WTC11 (cell line): ENCODE measurements at regions not wholly inside any gene's neighbourhood (a gene's known extent, or its start where the extent isn't known, plus 50 kb on each side); places are given as distances from the start of the nearest gene placed in this dataset.

Experiments used
- ATAC-seq: fragments of 200-7000 bp; cut with Tn5 transposase; 2 replicates; pipeline ENCODE4 v1.10.0; 2021; ENCODE audit warnings: mild to moderate bottlenecking, moderate library complexity
- CTCF ChIA-PET: fragments of 300-600 bp; sonication (Branson Sonifier 250); formaldehyde crosslinking; loops from one replicate; lab custom pipeline; 2021; ENCODE audit warnings: antibody characterized with exemption; lab: Charles Lee
- POLR2A ChIA-PET: fragments of 350-600 bp; sonication (Branson Sonifier 250); formaldehyde crosslinking; loops from one replicate; lab custom pipeline; 2021; ENCODE audit warnings: antibody characterized with exemption; lab: Charles Lee
- DNase-seq: peaks from one replicate; pipeline ENCODE4 v3.0.0; 2021; ENCODE audit warnings: low spot score
- H3K27ac Mint-ChIP-seq: 2 replicates; pipeline ENCODE4 v1.8.0; 2021; ENCODE audit warnings: mixed read lengths
- H3K27me3 Mint-ChIP-seq: 2 replicates; pipeline ENCODE4 v1.8.0; 2021; ENCODE audit warnings: low read depth, mild to moderate bottlenecking, moderate library complexity, mixed read lengths
- H3K36me3 Mint-ChIP-seq: 2 replicates; pipeline ENCODE4 v1.8.0; 2021; ENCODE audit warnings: mixed read lengths
- H3K4me1 Mint-ChIP-seq: 2 replicates; pipeline ENCODE4 v1.8.0; 2022; ENCODE audit warnings: mixed read lengths
- H3K4me3 Mint-ChIP-seq: 2 replicates; pipeline ENCODE4 v1.8.0; 2021; ENCODE audit warnings: mild to moderate bottlenecking, moderate library complexity, mixed read lengths
- H3K9me3 Mint-ChIP-seq: 2 replicates; pipeline ENCODE4 v1.8.0; 2021; ENCODE audit warnings: mixed read lengths
- GTF2I ChIP-seq: fragments of 250-450 bp; sonication (Bioruptor Pico); conservative IDR thresholded peaks from 2 replicates; pipeline ENCODE4 v1.4.0; 2021; ENCODE audit warnings: mild to moderate bottlenecking
- HMGA2 ChIP-seq: fragments of 250-450 bp; sonication (Bioruptor Pico); IDR thresholded peaks from 2 replicates; pipeline ENCODE4 v1.4.0; 2021; ENCODE audit warnings: mild to moderate bottlenecking, moderate library complexity
- JUN ChIP-seq: sonication (generic); formaldehyde crosslinking; IDR thresholded peaks from 2 replicates; pipeline ENCODE4 v1.8.0; 2023; ENCODE audit warnings: mild to moderate bottlenecking, missing genetic modification reagents
- NFE2L1 ChIP-seq: sonication (generic); formaldehyde crosslinking; IDR thresholded peaks from 2 replicates; pipeline ENCODE4 v1.8.1; 2023; ENCODE audit warnings: missing genetic modification reagents
- NR3C1 ChIP-seq: sonication (generic); formaldehyde crosslinking; conservative IDR thresholded peaks from 2 replicates; pipeline ENCODE4 v1.8.1; 2023; ENCODE audit warnings: low read depth, mild to moderate bottlenecking, missing genetic modification reagents
- RELA ChIP-seq: sonication (generic); formaldehyde crosslinking; IDR thresholded peaks from 2 replicates; pipeline ENCODE4 v1.8.1; 2022; ENCODE audit warnings: missing genetic modification reagents, mild to moderate bottlenecking, borderline replicate concordance
- ZNF219 ChIP-seq: sonication (generic); formaldehyde crosslinking; IDR thresholded peaks from 2 replicates; pipeline ENCODE4 v1.8.0; 2023; ENCODE audit warnings: missing genetic modification reagents, mild to moderate bottlenecking, borderline replicate concordance
- ZNF317 ChIP-seq: sonication (generic); formaldehyde crosslinking; IDR thresholded peaks from 2 replicates; pipeline ENCODE4 v1.8.1; 2023; ENCODE audit warnings: low read depth, mild to moderate bottlenecking, moderate library complexity, missing genetic modification reagents, borderline replicate concordance
- ZNF416 ChIP-seq: fragments of 250-450 bp; sonication (Bioruptor Pico); IDR thresholded peaks from 2 replicates; pipeline ENCODE4 v1.9.0; 2021; ENCODE audit warnings: mild to moderate bottlenecking, inconsistent platforms
- TF ChIP-seq, protein P1 (sequence below): sonication (generic); formaldehyde crosslinking; IDR thresholded peaks from 2 replicates; pipeline ENCODE4 v1.8.0; 2022; ENCODE audit warnings: missing genetic modification reagents
- TF ChIP-seq, protein P2 (sequence below): fragments of 250-450 bp; sonication (Bioruptor Pico); IDR thresholded peaks from 2 replicates; pipeline ENCODE4 v1.9.0; 2021; ENCODE audit warnings: mild to moderate bottlenecking
- TF ChIP-seq, protein P3 (sequence below): fragments of 250-450 bp; sonication (Bioruptor Pico); conservative IDR thresholded peaks from 2 replicates; pipeline ENCODE4 v1.9.0; 2021; ENCODE audit warnings: mild to moderate bottlenecking
- TF ChIP-seq, protein P4 (sequence below): sonication (generic); formaldehyde crosslinking; IDR thresholded peaks from 2 replicates; pipeline ENCODE4 v1.8.1; 2022; ENCODE audit warnings: mild to moderate bottlenecking, missing genetic modification reagents, moderate library complexity, borderline replicate concordance
- TF ChIP-seq, protein P5 (sequence below): sonication (generic); formaldehyde crosslinking; IDR thresholded peaks from 2 replicates; pipeline ENCODE4 v1.8.0; 2022; ENCODE audit warnings: mild to moderate bottlenecking, missing genetic modification reagents
- TF ChIP-seq, protein P6 (sequence below): sonication (generic); formaldehyde crosslinking; IDR thresholded peaks from 2 replicates; pipeline ENCODE4 v1.8.1; 2022; ENCODE audit warnings: mild to moderate bottlenecking, moderate library complexity, missing genetic modification reagents
- TF ChIP-seq, protein P7 (sequence below): sonication (generic); formaldehyde crosslinking; IDR thresholded peaks from 2 replicates; pipeline ENCODE4 v1.8.0; 2023; ENCODE audit warnings: missing genetic modification reagents
- TF ChIP-seq, protein P8 (sequence below): sonication (generic); formaldehyde crosslinking; IDR thresholded peaks from 2 replicates; pipeline ENCODE4 v1.8.0; 2023; ENCODE audit warnings: missing genetic modification reagents, mild to moderate bottlenecking, borderline replicate concordance

DNA sequence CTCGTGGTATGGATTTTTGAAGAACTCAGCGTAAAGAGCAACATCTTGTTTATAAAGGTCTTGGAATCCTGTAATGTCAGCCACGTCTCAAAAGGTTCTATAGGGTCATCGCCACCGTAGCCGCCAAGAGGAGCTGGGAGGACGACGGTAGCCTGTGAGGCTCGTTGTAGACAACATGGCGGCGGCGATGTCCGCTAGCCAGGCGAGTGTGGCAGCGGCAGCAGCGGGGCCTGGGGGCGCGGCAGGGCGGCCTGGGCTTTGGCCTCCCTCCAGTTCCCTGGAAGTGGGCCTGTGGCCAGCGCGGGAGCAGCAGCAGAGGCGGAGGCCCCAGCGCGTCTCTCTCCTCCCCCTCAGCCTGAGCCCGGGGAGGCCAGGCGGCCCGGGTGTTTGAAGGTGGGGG lies 143.5 kb upstream of the PBDC1 start:
- no peak overlapping the region for H3K4me3 Mint-ChIP-seq
- POLR2A ChIA-PET: no interaction called here
- DNase-seq: no peak
- CTCF ChIA-PET: no interaction called here
- H3K27me3 Mint-ChIP-seq: peaks cover 5% of the 10 kb centered on the region; the same call in 1 of the 2 replicates
- H3K4me1 Mint-ChIP-seq: 0 out of 2 replicates have a peak, but pooled peaks cover 2% of the 10 kb centered on the region
- no peak overlapping the region for H3K27ac Mint-ChIP-seq
- no peaks in the 10 kb centered on the region for H3K9me3 Mint-ChIP-seq
- TF ChIP-seq GTF2I (no peak), RELA (CRISPR knock-in tag) (no peak), ZNF317 (no peak), ZNF416 (no peak)
- TF ChIP-seq, protein P1, sequence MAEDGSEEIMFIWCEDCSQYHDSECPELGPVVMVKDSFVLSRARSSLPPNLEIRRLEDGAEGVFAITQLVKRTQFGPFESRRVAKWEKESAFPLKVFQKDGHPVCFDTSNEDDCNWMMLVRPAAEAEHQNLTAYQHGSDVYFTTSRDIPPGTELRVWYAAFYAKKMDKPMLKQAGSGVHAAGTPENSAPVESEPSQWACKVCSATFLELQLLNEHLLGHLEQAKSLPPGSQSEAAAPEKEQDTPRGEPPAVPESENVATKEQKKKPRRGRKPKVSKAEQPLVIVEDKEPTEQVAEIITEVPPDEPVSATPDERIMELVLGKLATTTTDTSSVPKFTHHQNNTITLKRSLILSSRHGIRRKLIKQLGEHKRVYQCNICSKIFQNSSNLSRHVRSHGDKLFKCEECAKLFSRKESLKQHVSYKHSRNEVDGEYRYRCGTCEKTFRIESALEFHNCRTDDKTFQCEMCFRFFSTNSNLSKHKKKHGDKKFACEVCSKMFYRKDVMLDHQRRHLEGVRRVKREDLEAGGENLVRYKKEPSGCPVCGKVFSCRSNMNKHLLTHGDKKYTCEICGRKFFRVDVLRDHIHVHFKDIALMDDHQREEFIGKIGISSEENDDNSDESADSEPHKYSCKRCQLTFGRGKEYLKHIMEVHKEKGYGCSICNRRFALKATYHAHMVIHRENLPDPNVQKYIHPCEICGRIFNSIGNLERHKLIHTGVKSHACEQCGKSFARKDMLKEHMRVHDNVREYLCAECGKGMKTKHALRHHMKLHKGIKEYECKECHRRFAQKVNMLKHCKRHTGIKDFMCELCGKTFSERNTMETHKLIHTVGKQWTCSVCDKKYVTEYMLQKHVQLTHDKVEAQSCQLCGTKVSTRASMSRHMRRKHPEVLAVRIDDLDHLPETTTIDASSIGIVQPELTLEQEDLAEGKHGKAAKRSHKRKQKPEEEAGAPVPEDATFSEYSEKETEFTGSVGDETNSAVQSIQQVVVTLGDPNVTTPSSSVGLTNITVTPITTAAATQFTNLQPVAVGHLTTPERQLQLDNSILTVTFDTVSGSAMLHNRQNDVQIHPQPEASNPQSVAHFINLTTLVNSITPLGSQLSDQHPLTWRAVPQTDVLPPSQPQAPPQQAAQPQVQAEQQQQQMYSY (CRISPR knock-in tag): no peak
- TF ChIP-seq, protein P2, sequence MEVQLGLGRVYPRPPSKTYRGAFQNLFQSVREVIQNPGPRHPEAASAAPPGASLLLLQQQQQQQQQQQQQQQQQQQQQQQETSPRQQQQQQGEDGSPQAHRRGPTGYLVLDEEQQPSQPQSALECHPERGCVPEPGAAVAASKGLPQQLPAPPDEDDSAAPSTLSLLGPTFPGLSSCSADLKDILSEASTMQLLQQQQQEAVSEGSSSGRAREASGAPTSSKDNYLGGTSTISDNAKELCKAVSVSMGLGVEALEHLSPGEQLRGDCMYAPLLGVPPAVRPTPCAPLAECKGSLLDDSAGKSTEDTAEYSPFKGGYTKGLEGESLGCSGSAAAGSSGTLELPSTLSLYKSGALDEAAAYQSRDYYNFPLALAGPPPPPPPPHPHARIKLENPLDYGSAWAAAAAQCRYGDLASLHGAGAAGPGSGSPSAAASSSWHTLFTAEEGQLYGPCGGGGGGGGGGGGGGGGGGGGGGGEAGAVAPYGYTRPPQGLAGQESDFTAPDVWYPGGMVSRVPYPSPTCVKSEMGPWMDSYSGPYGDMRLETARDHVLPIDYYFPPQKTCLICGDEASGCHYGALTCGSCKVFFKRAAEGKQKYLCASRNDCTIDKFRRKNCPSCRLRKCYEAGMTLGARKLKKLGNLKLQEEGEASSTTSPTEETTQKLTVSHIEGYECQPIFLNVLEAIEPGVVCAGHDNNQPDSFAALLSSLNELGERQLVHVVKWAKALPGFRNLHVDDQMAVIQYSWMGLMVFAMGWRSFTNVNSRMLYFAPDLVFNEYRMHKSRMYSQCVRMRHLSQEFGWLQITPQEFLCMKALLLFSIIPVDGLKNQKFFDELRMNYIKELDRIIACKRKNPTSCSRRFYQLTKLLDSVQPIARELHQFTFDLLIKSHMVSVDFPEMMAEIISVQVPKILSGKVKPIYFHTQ (CRISPR knock-in tag): no peak
- TF ChIP-seq, protein P3, sequence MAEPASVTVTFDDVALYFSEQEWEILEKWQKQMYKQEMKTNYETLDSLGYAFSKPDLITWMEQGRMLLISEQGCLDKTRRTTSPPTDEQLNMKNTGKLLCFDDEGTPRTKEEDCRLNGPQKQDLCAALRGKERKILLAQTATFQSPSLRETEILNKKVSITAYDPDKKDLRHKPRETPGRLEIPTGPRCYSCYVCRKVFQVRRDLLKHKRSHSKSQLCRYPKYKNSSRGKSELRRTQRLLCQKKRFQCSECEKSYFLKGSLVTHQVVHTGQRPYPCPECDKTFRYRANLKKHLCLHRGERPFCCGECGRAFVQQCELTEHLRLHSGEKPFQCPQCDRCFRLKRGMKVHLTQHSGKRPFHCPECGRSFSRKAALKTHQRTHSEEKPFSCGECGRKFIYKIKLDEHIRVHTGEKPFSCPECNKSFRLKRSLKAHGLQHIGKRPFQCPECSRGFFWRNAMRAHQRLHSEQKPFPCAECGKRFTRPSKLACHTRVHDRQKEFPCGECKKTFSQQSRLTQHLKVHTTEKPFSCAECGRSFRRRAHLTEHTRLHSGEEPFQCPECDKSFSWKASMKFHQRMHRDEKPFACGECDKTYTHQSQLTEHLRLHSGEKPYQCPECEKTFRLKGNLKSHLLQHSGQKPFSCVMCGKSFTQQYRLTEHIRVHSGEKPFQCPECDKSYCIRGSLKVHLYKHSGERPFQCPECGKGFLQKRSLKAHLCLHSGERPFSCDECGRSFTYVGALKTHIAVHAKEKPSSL (CRISPR knock-in tag): no peak
- TF ChIP-seq, protein P4, sequence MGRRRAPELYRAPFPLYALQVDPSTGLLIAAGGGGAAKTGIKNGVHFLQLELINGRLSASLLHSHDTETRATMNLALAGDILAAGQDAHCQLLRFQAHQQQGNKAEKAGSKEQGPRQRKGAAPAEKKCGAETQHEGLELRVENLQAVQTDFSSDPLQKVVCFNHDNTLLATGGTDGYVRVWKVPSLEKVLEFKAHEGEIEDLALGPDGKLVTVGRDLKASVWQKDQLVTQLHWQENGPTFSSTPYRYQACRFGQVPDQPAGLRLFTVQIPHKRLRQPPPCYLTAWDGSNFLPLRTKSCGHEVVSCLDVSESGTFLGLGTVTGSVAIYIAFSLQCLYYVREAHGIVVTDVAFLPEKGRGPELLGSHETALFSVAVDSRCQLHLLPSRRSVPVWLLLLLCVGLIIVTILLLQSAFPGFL (CRISPR knock-in tag): no peak
- no peak for ATAC-seq
- no peaks in the 10 kb centered on the region for H3K36me3 Mint-ChIP-seq

DNA sequence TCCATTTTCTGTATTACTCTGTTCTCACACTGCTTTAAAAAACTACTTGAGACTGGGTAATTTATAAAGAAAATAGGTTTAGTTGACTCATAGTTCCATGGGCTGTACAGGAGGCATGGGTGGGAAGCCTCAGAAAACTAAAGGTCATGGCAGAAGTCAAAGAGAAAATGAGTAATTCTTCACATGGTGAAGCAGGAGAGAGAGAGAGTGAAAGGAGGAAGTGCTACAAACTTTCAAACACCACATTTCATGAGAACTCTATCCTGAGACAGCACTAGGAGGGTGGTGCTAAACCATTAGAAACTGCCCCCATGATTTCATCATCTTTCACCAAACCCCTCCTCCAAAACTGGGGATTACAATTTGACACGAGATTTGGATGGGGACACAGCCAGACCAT lies 108.0 kb upstream of the PBDC1 start:
- no peaks in the 10 kb centered on the region for H3K4me1 Mint-ChIP-seq
- peaks cover 5% of the 10 kb centered on the region; the same call in 1 of the 2 replicates for H3K36me3 Mint-ChIP-seq
- no peak overlapping the region for H3K27ac Mint-ChIP-seq
- ATAC-seq: no peak
- no peak for DNase-seq
- H3K9me3 Mint-ChIP-seq: peaks cover 43% of the 10 kb centered on the region
- ChIA-PET CTCF (no interaction called here), POLR2A (no interaction called here)
- H3K4me3 Mint-ChIP-seq: no peak overlapping the region
- H3K27me3 Mint-ChIP-seq: no peaks in the 10 kb centered on the region; the same call in 1 of the 2 replicates
- TF ChIP-seq HMGA2 (CRISPR knock-in tag): no peak
- no peak for TF ChIP-seq JUN (CRISPR knock-in tag)
- TF ChIP-seq, protein P5, sequence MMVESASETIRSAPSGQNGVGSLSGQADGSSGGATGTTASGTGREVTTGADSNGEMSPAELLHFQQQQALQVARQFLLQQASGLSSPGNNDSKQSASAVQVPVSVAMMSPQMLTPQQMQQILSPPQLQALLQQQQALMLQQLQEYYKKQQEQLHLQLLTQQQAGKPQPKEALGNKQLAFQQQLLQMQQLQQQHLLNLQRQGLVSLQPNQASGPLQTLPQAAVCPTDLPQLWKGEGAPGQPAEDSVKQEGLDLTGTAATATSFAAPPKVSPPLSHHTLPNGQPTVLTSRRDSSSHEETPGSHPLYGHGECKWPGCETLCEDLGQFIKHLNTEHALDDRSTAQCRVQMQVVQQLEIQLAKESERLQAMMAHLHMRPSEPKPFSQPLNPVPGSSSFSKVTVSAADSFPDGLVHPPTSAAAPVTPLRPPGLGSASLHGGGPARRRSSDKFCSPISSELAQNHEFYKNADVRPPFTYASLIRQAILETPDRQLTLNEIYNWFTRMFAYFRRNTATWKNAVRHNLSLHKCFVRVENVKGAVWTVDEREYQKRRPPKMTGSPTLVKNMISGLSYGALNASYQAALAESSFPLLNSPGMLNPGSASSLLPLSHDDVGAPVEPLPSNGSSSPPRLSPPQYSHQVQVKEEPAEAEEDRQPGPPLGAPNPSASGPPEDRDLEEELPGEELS (CRISPR knock-in tag): no peak
- TF ChIP-seq ZNF219 (CRISPR knock-in tag): no peak
- TF ChIP-seq, protein P6, sequence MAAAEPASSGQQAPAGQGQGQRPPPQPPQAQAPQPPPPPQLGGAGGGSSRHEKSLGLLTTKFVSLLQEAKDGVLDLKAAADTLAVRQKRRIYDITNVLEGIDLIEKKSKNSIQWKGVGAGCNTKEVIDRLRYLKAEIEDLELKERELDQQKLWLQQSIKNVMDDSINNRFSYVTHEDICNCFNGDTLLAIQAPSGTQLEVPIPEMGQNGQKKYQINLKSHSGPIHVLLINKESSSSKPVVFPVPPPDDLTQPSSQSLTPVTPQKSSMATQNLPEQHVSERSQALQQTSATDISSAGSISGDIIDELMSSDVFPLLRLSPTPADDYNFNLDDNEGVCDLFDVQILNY (CRISPR knock-in tag): no peak
- no peak for TF ChIP-seq NFE2L1 (CRISPR knock-in tag)
- TF ChIP-seq, protein P7, sequence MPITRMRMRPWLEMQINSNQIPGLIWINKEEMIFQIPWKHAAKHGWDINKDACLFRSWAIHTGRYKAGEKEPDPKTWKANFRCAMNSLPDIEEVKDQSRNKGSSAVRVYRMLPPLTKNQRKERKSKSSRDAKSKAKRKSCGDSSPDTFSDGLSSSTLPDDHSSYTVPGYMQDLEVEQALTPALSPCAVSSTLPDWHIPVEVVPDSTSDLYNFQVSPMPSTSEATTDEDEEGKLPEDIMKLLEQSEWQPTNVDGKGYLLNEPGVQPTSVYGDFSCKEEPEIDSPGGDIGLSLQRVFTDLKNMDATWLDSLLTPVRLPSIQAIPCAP (CRISPR knock-in tag): no peak
- TF ChIP-seq, protein P8, sequence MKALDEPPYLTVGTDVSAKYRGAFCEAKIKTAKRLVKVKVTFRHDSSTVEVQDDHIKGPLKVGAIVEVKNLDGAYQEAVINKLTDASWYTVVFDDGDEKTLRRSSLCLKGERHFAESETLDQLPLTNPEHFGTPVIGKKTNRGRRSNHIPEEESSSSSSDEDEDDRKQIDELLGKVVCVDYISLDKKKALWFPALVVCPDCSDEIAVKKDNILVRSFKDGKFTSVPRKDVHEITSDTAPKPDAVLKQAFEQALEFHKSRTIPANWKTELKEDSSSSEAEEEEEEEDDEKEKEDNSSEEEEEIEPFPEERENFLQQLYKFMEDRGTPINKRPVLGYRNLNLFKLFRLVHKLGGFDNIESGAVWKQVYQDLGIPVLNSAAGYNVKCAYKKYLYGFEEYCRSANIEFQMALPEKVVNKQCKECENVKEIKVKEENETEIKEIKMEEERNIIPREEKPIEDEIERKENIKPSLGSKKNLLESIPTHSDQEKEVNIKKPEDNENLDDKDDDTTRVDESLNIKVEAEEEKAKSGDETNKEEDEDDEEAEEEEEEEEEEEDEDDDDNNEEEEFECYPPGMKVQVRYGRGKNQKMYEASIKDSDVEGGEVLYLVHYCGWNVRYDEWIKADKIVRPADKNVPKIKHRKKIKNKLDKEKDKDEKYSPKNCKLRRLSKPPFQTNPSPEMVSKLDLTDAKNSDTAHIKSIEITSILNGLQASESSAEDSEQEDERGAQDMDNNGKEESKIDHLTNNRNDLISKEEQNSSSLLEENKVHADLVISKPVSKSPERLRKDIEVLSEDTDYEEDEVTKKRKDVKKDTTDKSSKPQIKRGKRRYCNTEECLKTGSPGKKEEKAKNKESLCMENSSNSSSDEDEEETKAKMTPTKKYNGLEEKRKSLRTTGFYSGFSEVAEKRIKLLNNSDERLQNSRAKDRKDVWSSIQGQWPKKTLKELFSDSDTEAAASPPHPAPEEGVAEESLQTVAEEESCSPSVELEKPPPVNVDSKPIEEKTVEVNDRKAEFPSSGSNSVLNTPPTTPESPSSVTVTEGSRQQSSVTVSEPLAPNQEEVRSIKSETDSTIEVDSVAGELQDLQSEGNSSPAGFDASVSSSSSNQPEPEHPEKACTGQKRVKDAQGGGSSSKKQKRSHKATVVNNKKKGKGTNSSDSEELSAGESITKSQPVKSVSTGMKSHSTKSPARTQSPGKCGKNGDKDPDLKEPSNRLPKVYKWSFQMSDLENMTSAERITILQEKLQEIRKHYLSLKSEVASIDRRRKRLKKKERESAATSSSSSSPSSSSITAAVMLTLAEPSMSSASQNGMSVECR (CRISPR knock-in tag): no peak
- no peak for TF ChIP-seq NR3C1
